Lower leg skin (tissue), 3 donors: ENCODE measurements at regions not wholly inside any gene's neighbourhood (a gene's known extent, or its start where the extent isn't known, plus 50 kb on each side); places are given as distances from the start of the nearest gene placed in this dataset.

ENCODE experiments used
- CTCF ChIP-seq, 3 donors: fragments of 450-650 bp; IDR thresholded peaks; one replicate each; pipeline ENCODE4 v1.5.1; 2016; ENCODE audit warnings: antibody characterized with exemption in 3 of 3, mild to moderate bottlenecking in 3 of 3, moderate library complexity in 2 of 3
- POLR2A ChIP-seq, 2 donors: fragments of 450-650 bp; IDR thresholded peaks; one replicate each; pipeline ENCODE4 v1.6.1; 2016 to 2017; ENCODE audit warnings: antibody characterized with exemption in 2 of 2, mild to moderate bottlenecking in 1 of 2, moderate library complexity in 1 of 2

- TF ChIP-seq CTCF (IDR thresholded peaks at IDR 0.05) (no peak), POLR2A (IDR thresholded peaks at IDR 0.05) (no peak)
Measured at GRCh38 chr2:176936410-176936809, 276.2 kb upstream of the HNRNPA3 start.
